Panc1 (cell line): ENCODE measurements at regions not wholly inside any gene's neighbourhood (a gene's known extent, or its start where the extent isn't known, plus 50 kb on each side); places are given as distances from the start of the nearest gene placed in this dataset.

Experiments used
- TF ChIP-seq, protein P1 (sequence below): fragments of 450-650 bp; IDR thresholded peaks from 2 replicates; pipeline ENCODE4 v1.5.1; 2017; ENCODE audit warnings: mild to moderate bottlenecking
- TF ChIP-seq, protein P2 (sequence below), 2 experiments: IDR thresholded peaks; 2 replicates each; pipeline ENCODE4 v1.6.1; 2011 to 2012; ENCODE audit warnings: low read depth in 2 of 2, control low read depth in 1 of 2, low read length in 1 of 2, mild to moderate bottlenecking in 1 of 2, moderate library complexity in 1 of 2; ENCODE audit not compliant: insufficient read depth in 1 of 2

DNA sequence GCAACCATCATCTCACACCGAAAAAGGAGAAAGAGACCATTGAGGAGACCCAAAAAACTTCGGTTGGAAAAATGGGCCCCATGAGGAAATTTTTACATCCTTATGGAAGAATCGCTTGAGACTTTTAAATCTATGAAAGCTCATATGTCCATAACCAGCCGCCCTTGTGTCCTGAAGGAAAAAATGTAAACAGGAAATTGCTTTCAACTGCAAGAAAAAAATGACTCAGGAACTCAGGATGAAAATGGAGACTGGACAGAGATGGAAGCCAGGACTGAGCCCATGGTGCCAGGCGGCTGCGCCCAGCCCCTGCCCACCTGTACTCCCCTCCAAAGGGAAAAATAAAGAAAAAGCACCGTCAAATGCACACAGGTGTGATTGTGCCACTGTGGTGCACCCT is 81.5 kb upstream of the SLC66A3 start:
- TF ChIP-seq, protein P1, sequence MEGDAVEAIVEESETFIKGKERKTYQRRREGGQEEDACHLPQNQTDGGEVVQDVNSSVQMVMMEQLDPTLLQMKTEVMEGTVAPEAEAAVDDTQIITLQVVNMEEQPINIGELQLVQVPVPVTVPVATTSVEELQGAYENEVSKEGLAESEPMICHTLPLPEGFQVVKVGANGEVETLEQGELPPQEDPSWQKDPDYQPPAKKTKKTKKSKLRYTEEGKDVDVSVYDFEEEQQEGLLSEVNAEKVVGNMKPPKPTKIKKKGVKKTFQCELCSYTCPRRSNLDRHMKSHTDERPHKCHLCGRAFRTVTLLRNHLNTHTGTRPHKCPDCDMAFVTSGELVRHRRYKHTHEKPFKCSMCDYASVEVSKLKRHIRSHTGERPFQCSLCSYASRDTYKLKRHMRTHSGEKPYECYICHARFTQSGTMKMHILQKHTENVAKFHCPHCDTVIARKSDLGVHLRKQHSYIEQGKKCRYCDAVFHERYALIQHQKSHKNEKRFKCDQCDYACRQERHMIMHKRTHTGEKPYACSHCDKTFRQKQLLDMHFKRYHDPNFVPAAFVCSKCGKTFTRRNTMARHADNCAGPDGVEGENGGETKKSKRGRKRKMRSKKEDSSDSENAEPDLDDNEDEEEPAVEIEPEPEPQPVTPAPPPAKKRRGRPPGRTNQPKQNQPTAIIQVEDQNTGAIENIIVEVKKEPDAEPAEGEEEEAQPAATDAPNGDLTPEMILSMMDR: no peak
- TF ChIP-seq, protein P2, sequence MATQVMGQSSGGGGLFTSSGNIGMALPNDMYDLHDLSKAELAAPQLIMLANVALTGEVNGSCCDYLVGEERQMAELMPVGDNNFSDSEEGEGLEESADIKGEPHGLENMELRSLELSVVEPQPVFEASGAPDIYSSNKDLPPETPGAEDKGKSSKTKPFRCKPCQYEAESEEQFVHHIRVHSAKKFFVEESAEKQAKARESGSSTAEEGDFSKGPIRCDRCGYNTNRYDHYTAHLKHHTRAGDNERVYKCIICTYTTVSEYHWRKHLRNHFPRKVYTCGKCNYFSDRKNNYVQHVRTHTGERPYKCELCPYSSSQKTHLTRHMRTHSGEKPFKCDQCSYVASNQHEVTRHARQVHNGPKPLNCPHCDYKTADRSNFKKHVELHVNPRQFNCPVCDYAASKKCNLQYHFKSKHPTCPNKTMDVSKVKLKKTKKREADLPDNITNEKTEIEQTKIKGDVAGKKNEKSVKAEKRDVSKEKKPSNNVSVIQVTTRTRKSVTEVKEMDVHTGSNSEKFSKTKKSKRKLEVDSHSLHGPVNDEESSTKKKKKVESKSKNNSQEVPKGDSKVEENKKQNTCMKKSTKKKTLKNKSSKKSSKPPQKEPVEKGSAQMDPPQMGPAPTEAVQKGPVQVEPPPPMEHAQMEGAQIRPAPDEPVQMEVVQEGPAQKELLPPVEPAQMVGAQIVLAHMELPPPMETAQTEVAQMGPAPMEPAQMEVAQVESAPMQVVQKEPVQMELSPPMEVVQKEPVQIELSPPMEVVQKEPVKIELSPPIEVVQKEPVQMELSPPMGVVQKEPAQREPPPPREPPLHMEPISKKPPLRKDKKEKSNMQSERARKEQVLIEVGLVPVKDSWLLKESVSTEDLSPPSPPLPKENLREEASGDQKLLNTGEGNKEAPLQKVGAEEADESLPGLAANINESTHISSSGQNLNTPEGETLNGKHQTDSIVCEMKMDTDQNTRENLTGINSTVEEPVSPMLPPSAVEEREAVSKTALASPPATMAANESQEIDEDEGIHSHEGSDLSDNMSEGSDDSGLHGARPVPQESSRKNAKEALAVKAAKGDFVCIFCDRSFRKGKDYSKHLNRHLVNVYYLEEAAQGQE (IDR thresholded peaks at IDR 0.05; ENCODE audit: insufficient read depth in 1 of 2, low read depth in 2 of 2, low read length in 1 of 2): no peak
